GM23248 (cell line): ENCODE measurements at regions not wholly inside any gene's neighbourhood (a gene's known extent, or its start where the extent isn't known, plus 50 kb on each side); places are given as distances from the start of the nearest gene placed in this dataset.

Experiments
- EZH2 ChIP-seq: fragments of 200-600 bp; sonication (generic); IDR thresholded peaks from 2 replicates; pipeline ENCODE4 v1.6.1; 2018; ENCODE audit warnings: antibody characterized with exemption, mild to moderate bottlenecking; ENCODE audit not compliant: insufficient read depth, poor library complexity, severe bottlenecking
- EZH2phosphoT487 ChIP-seq: fragments of 200-600 bp; sonication (generic); IDR thresholded peaks from 2 replicates; pipeline ENCODE4 v1.6.1; 2018; ENCODE audit warnings: antibody characterized with exemption, moderate library complexity, mild to moderate bottlenecking, low read depth; ENCODE audit not compliant: insufficient read depth

- TF ChIP-seq EZH2 (no peak), EZH2phosphoT487 (no peak)
Observed at GRCh38 chr2:146135245-146135644, 1615.3 kb upstream of the ZEB2 start.
